Caki2 (cell line): ENCODE measurements at regions not wholly inside any gene's neighbourhood (a gene's known extent, or its start where the extent isn't known, plus 50 kb on each side); places are given as distances from the start of the nearest gene placed in this dataset.

Source experiments
- DNase-seq: peaks from one replicate; pipeline ENCODE4 v3.0.0-alpha.2; 2015; ENCODE audit warnings: low read depth
- in situ Hi-C: cut with HindIII; loops from 2 replicates; pipeline ENCODE4 v1.10.0; 2016; ENCODE audit warnings: low sequenced_read_pairs, low pct_unique_long_range_greater_than_20kb, mixed read lengths

DNA sequence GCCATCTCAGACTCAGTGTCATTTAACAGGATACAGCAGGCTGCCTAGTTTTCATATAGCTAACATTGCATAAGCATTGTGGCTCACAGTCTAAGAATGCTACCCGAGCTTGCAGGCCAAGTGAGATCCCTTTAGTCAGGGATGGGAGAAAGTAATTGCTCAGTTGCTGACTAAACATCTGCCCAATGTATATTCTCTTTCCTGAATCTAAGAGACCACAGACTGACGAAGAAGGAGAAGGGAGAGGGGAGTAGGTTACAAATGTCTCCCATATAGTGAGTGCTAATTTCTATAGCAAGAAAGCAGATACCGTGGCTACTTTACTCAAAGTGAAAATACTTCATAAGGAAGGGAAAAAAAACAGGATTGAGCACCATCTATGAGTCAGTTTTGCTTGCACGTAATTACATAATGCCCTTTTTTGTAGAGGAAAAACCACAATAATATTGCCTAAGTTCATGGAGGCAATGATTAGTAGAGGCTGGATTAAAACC lies 453.9 kb downstream of the COG6 start:
- DNase-seq: no peak
- in situ Hi-C loops: no loop called here

DNA sequence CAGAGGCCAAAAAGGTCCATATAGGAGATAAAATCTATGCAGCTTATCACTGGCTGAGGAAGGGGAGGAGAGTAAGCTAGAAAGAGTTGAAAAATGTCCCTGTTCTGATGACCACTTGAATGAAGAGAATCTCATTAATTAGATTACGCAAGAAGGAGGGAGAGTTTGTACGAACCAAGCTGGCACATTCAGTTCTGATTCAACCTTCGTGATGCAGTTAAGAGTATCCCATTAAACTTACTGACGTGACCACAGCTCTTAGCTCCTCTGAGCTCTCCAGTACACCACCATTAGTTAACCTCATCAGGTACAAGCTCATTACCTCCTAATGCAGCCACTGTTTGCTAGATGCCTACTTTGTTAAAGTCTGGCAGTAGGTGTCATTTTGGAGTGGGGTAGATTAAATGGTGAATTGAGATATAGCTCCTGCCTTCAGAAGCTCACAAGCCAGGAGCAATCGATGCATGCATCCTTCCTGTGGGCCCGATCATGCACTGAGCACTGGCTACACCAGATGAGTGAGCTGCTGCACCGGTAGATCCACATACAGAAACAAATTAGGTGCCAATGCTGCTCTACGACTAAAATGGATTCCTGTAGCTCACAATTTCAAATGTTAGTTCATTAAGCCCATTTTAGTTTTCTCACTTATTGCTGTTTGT lies 458.3 kb downstream of the COG6 start:
- in situ Hi-C loops: no loop called here
- no peak for DNase-seq

DNA sequence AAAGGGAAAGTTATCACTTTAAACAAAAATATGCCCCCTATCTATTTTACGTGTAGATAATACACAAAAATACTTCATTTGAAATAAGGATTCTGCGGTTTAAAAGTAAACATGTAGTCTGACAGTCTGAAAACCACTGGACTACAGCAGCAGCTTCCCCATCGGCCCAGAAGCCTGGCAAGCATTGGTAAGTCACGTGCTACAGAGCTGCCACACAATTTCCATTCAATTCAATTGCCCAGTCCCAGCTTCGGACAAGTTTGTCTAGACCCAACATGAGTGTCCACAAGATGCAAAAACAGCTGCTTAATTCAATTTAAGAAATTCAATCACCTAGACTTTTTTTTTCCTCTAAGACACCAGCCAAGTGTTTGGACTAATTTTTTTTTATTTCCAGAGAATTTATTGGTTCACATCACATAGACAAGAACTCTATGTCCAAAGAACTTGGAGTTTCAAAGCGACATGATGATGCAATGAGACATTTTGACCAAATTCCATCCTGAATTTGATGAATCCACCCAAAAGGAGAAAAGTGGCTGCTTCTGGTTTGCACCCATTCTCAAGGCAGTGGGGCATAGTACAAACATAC lies 458.9 kb downstream of the COG6 start:
- in situ Hi-C loops: no loop called here
- DNase-seq: no peak

DNA sequence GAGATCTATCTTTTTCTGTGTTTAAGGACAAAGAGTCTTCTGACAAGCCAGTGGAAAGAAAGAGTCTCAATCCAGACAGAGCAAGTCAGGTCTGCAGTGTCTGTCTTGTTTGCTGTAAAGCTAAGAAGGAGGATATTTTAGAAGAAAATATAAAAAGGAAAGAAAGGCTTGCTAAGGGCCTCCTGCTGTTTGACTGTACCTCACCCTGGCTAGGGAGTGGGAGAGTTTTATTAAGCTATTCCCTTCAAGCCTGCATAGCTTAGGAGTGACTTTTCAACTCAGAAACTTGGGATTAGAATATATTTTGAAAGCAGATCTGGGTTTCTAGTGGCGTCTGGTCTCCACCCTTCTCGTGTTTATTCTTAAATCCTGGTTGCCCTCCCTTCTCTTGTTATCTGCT lies 460.0 kb downstream of the COG6 start:
- DNase-seq: no peak
- in situ Hi-C loops: no loop called here

DNA sequence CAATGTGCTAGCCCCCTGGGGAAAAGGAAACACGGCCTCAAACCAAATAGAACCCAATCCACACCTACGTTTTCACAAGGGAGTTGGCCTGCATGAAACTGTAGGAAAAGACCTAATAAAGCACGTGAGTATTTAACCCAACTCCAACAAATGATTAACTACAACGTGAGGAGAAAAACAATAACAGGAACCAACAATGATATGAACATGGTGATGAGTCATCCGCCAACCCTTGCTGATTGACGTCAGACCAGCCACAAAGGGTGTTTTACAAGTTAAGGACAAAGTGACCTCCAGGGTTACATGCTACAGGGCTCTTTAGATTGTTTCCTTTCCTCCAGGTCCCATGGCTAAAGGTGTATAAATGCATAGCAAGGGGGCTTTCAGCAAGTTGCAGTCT lies 460.5 kb downstream of the COG6 start:
- in situ Hi-C loops: no loop called here

DNA sequence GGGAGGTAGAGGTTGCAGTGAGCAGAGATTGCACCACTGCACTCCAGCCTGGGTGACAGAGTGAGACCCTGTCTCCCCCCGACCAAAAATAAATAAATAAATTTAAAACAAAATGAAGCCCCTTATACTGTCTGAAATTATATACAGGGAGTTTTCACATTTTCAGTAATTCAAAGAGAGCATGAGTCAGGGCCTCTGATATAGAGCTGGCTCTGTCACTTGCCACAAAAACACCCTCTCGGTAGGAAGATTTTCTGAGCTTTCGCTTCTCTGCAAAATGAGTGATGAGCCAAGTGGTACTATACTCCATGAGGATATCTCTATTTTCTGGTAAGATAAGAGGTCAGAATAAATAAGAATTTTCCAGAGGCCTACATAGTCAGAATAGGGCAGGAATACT lies 462.9 kb downstream of the COG6 start:
- no peak for DNase-seq
- in situ Hi-C loops: no loop called here

More for the DNA sequence above, 460.5 kb downstream of the COG6 start:
- DNase-seq: peak; percentile 86

DNA sequence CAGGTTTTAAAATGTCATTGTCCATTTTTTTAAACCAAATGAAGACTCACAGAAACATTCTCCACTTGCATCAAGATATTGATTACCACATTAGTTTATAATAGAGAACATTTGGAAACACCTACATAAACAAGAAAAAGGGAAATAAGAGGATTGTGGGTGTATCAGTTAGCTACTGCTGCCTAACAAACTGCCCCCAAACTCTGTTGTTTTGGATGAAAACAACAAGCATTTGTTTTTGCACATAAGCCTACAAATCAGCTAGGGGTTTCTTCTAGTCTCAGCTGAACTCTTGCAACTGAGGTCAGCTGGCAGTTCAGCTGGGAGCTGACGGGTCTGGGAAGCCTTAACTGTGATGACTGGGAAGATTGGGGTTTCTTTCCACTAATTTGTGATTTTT lies 464.4 kb downstream of the COG6 start:
- in situ Hi-C loops: no loop called here
- DNase-seq: no peak

DNA sequence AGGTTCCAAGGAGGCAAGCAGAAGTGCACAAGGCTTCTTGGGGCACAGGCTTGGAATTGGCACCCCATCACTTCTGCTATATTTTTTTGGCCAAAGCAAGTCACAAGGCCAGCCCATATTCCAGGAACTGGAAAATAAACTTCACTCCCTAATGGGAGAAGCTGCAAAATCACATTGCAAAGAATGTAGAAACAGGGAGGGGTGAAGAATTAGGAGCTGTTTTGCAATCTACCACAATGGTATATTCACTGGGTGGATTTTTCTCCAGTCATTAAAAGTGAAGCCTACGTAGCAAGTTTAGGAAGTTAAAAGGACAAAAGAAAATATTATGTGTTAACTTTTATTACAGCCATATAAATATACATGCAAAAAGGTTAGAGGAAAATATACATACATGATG lies 464.8 kb downstream of the COG6 start:
- in situ Hi-C loops: no loop called here
- DNase-seq: no peak

DNA sequence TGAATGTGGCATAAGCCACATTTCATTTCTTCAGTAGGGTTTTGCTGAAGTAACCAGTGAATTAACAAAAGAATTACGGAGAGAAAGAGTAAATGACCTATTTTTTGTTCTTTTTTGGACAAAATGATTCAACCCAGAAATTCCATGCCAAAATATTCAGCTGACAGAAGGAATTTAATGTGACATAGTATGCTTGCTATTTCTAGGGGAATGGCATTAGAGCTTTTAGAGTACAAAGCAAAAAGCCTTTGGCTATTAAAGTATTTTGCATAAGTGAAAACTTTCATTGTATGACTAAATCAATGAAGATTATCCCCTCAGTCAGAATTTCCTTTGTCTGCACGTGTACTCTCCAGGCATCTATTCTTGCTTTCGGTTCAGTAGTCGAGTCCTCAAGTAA lies 465.3 kb downstream of the COG6 start:
- DNase-seq: no peak
- in situ Hi-C loops: no loop called here

DNA sequence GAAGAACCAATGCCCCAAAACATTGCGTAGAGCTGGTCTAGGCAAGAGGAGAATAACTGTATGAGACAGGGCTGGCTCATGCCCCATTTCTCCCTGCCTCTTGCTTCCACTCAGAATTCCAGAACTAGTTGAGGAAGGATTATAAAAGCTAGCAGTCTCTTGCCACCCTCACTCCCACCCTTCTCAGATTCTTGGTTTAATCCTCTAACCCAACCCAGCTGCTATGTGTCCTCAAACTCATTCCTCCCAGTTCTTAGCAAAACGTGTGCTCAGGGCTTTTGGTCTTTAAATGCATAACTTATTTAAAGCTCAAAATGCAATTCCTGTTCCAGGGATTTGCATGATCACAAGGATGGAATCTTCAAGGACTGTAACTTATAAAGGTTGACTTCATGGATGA lies 466.3 kb downstream of the COG6 start:
- in situ Hi-C loops: no loop called here
- no peak for DNase-seq

DNA sequence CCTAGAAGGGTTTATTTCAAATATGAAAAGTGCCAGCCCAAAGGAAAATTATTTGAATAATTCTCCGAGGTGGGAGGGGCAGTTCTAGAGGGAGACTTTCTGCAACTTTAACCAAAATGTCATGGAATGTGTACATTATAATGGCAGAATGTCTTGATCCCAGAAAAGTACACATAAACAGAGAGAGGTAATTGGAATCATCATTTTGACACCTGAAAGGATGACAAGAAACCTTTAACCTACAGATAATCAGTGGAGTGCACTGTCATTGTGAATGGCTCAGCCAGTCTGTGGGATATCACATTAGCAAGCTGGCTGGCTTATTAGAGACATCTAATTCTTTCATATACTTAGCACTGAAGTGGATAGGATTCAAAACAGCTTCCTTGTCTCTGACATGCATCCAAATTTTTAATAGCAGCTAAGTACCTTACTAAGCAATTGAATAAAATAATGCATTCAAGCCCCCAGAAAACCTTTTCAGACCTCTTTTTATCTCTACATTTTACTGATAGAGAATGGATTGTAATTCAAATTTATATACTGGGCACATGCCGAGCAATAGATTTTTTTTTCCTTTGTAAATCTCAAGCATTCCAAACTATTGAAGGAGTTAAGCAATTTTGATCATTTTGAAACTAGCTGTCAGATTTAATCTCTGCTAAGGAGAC lies 468.6 kb downstream of the COG6 start:
- no peak for DNase-seq
- in situ Hi-C loops: no loop called here

DNA sequence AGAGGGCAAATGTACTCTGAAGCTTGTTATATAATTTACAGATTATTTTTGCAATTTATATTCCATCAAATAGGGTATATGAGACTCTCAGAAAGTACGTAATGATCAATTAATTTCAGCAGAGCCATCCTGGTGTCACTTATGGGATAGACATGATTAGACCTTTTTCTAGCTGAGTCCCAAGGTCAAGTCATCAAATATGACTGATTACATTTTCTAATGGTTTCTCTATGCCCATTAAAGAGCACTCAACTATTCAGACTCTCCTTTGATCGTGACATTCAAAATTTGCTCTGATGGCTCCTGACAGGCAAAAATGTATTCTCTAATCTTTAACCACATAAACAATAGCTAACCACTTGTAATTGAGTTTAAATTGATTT lies 469.2 kb downstream of the COG6 start:
- no peak for DNase-seq
- in situ Hi-C loops: no loop called here

DNA sequence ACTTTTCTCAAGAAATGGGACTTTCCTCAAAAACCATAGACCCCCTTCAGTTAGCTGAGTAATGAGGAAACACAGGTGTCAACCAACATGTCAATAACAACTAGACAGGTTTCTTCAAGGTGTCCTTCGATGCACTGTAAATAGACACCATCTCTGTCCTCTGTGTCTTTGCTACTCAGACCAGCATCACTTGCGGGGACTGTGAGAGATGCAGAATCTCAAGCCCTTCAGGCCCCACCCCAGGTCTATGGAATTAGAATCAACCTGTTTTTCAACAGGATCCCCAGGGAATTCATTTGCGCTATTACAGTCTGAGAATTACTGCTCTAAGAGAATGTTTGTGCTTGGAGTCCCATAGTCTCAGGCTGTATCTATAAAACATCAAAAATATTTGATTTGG lies 469.9 kb downstream of the COG6 start:
- DNase-seq: no peak
- in situ Hi-C loops: no loop called here

DNA sequence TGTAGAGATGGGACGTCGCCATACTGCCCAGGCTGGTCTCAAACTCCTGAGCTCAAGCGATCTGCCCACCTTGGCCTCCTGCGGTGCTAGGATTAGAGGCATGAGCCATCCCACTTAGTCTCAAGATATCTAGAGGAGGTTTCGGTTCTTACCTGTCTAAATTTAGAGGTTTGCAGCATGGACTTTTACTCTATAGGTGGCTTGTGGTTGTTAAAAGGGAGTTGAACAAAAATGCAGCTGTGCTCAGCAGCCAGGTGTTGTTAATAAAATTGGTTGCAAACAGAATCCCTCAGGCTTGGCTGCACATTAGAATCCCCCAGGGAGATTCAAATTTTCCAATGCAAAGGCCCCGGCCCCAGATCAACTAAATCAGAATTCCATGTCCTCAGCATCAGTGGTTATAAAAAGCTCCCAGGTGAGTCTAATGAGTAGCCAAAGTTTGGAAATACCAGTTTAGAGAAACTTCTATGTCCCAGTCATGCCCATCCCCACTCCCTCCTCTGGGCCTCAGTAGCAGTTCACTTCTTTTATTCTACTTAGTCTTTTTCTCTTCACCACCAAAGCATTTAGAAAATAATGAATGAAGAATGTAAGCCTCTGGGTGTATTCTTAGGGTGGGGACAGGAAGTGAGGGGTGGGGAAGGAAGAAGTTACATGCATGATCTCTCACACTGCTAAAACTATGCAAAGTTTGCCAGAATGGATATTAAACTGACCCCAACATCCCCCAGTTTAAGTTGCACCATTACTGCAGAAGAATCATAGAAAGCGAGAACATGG lies 471.0 kb downstream of the COG6 start:
- DNase-seq: no peak
- in situ Hi-C loops: no loop called here

DNA sequence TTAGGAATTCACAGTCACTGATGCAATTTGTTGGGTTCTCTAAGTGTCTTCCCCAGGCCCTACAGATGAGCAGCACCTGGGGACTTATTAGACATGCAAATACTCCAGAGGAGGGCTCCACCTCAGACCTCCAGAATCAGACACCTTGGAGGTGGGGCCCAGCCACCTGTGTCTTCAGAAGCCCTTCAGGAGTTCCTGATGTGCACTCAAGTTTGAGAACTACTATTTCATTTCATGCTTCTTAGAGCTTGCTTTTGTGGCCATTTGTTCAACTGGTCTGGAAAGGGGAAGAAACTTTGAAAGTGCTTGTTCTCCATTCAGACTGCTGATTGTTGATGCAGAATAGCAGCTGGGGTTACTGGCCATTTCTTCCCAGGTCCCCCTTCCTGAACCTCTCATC lies 472.0 kb downstream of the COG6 start:
- in situ Hi-C loops: no loop called here

DNA sequence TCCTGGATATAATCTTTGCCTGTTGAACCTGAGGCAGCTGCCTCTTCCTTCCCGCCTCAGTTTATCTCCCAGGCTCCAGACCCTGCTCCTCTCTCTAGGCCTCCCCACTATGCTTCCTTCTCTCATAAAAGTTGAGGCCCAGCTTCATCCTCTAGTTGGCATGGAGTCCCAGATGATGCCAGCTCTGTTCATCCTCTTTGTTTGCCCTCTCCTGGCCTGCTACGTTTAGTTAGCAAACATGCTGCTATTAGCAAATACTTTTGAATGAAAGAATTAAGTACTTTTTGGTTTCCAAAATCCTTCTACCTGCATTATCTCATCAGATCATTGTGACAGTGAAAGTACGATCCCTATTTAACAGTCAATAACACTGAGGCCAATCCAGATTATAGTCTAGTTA lies 472.5 kb downstream of the COG6 start:
- no peak for DNase-seq
- in situ Hi-C loops: no loop called here

More for the DNA sequence above, 472.0 kb downstream of the COG6 start:
- DNase-seq: no peak

DNA sequence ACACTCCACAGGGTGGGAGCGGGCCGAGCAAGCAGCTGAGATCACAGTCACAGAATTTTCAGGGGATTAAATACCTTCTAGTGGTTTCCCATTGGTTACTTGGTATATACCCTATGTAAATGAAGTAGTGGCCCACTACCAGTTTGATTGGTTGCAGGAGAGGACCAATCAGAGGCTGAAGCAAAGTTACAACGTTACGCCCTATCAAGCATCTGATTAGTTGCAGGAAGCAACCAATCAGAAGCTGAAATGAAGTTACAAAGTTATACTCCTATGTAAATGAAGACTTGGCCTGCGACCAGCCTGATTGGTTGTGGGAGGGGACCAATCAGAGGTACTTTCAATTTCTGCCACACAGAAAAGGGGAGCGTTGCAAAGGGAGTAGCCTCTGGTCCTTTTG lies 474.0 kb downstream of the COG6 start:
- DNase-seq: no peak
- in situ Hi-C loops: no loop called here

DNA sequence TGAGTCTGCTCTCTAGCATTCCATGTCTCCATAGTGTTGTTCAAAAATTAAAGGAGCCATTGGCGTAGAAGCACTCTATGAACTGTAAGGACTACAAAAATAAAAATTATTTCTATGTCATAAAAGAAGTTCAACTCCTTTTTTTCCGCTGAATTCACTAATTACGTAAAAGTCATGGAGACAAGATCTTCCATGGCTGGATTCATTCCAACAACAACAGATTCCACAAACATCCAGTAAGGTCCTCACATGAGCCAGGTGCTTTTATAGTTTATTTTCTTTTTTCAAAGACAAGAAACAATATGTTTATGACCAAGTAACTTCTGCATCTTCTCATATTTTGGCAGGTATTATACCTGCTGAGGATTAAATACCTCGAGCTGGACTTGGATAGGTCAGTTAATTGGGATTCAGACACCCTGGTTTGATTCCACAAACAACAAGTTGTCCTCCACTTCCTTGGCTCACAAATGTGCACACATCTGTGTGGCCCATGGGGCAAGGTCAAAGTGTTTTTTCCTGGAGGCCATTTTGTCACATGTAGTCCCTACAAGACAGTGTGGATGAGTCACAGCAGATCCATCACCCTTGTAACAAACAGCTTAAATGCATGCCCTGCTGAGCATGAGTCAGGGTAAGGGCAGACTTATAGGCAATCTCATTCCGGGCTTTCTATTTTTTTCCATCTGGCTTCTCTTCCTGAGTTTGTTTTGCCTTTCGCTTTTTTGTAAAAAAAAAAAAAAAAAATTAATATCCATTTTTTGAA lies 475.6 kb downstream of the COG6 start:
- DNase-seq: peak; percentile 60

More for the DNA sequence above, 475.6 kb downstream of the COG6 start:
- in situ Hi-C loops: no loop called here
